Neural progenitor cell (in vitro differentiated cells): ENCODE measurements at regions not wholly inside any gene's neighbourhood (a gene's known extent, or its start where the extent isn't known, plus 50 kb on each side); places are given as distances from the start of the nearest gene placed in this dataset.

Experiments
- EZH2 ChIP-seq: fragments of 200-600 bp; sonication (generic); IDR thresholded peaks from 2 replicates; pipeline ENCODE4 v1.6.1; 2017; ENCODE audit warnings: antibody characterized with exemption, mild to moderate bottlenecking, moderate library complexity
- TF ChIP-seq, protein P1 (sequence below): fragments of 200-600 bp; sonication (generic); IDR thresholded peaks from 2 replicates; pipeline ENCODE4 v1.5.1; 2017; ENCODE audit warnings: antibody characterized with exemption, mild to moderate bottlenecking

DNA sequence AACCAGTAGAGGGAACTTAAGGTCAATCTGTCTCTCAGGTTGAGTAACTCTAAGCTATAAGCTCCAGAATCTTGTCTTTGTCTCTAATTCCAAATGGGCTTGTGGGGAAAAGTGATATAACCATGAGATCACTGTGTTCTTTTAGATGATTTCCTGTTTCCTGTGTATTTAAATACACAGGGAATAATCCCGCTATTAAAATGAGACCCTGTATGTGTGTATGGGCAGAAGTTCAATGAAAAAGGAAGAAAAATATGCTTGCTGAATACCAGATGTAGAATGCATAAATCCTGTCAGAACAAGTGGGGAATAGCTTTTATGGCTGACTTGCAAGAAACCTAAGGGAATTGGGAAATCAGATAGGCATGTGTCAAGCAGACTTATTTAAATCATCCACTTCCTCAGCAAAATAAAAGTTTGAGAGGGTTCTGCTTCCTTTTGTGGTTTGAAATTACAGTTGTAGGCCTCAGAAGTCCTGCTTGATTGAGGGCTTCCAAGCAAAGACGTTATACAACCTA, 164.7 kb upstream of the PDE7B start:
- TF ChIP-seq, protein P1, sequence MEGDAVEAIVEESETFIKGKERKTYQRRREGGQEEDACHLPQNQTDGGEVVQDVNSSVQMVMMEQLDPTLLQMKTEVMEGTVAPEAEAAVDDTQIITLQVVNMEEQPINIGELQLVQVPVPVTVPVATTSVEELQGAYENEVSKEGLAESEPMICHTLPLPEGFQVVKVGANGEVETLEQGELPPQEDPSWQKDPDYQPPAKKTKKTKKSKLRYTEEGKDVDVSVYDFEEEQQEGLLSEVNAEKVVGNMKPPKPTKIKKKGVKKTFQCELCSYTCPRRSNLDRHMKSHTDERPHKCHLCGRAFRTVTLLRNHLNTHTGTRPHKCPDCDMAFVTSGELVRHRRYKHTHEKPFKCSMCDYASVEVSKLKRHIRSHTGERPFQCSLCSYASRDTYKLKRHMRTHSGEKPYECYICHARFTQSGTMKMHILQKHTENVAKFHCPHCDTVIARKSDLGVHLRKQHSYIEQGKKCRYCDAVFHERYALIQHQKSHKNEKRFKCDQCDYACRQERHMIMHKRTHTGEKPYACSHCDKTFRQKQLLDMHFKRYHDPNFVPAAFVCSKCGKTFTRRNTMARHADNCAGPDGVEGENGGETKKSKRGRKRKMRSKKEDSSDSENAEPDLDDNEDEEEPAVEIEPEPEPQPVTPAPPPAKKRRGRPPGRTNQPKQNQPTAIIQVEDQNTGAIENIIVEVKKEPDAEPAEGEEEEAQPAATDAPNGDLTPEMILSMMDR, result no peak
- TF ChIP-seq EZH2, result no peak
